Retinal pigment epithelial cell (primary cell): ENCODE measurements at regions not wholly inside any gene's neighbourhood (a gene's known extent, or its start where the extent isn't known, plus 50 kb on each side); places are given as distances from the start of the nearest gene placed in this dataset.

Experiments used
- DNase-seq: peaks from one replicate; pipeline ENCODE4 v3.0.0-alpha.2; 2010; ENCODE audit warnings: low read depth
- H3K4me3 ChIP-seq: 2 replicates; pipeline ENCODE4 v1.5.1; 2011; ENCODE audit warnings: mild to moderate bottlenecking, low read length, control low read depth, moderate library complexity
- TF ChIP-seq, protein P1 (sequence below): conservative IDR thresholded peaks from 2 replicates; pipeline ENCODE4 v1.5.1; 2011; ENCODE audit warnings: low read depth, low read length, control low read depth, inconsistent platforms

- DNase-seq = no peak
- TF ChIP-seq, protein P1, sequence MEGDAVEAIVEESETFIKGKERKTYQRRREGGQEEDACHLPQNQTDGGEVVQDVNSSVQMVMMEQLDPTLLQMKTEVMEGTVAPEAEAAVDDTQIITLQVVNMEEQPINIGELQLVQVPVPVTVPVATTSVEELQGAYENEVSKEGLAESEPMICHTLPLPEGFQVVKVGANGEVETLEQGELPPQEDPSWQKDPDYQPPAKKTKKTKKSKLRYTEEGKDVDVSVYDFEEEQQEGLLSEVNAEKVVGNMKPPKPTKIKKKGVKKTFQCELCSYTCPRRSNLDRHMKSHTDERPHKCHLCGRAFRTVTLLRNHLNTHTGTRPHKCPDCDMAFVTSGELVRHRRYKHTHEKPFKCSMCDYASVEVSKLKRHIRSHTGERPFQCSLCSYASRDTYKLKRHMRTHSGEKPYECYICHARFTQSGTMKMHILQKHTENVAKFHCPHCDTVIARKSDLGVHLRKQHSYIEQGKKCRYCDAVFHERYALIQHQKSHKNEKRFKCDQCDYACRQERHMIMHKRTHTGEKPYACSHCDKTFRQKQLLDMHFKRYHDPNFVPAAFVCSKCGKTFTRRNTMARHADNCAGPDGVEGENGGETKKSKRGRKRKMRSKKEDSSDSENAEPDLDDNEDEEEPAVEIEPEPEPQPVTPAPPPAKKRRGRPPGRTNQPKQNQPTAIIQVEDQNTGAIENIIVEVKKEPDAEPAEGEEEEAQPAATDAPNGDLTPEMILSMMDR = peak; percentile 49
- no peak overlapping the region for H3K4me3 ChIP-seq
Observed at GRCh38 chr22:25382762-25383161, 163.3 kb downstream of the CRYBB2 start.

GRCh38 chr22:25383278-25383820 is 163.9 kb downstream of the CRYBB2 start:
- no peak overlapping the region for H3K4me3 ChIP-seq
- TF ChIP-seq, protein P1 = no peak
- DNase-seq = no peak

GRCh38 chr22:25383892-25384291 is 164.5 kb downstream of the CRYBB2 start:
- no peak overlapping the region for H3K4me3 ChIP-seq
- TF ChIP-seq, protein P1 = no peak
- no peak for DNase-seq

DNA sequence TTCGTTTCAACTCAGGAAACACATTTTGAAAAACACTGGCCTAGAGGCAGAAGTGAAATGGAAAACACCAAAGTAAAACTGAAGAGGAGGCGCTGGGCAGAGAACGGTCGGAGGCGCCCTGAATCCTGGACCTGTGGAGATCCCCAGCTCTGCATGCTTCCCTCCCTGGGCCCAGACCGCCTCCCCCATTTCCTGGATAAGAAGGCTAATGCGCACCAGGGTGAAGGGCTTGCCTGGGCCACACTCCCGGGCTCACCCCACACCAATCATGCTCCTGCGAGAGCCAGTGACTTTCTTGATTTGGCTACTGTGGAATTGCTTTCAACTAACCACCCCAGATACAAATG is 167.1 kb downstream of the CRYBB2 start:
- TF ChIP-seq, protein P1 = no peak
- DNase-seq = no peak
- H3K4me3 ChIP-seq = no peak overlapping the region

- TF ChIP-seq, protein P1 = no peak
- H3K4me3 ChIP-seq = no peak overlapping the region
- no peak for DNase-seq
Observed at GRCh38 chr22:25388415-25388814, 169.0 kb downstream of the CRYBB2 start.

DNA sequence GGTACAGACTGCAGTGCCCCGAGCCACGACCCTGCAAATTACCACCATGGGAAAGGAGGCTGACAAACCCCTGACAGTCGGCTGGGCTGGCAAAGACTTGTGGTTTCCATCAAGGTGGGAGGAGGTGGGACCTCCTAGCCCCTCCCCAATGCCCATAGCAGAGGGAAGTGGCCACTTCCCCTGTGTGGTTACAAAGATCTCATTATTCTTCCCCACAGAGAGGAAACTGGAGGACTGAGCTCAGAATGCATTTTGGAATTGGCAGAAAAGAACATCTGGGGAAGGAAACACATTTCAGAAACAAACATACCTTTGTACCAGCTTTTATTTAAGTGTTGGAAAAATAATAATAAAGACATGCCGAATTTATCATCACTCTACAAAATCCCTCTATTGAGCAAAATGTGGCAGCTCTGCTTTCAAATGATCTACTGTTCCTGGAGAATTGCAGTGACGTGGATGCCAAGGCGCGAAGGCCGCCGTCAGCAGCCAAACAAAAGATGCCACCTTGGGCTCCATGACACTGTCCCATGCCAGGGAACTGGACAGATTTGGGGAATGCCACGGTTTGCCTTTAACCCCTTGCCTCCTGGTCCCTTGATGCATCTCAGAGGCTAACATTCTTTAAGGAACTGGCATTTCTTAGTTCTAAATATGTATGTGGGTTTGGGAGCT is 169.6 kb downstream of the CRYBB2 start:
- no peak overlapping the region for H3K4me3 ChIP-seq
- no peak for DNase-seq

DNA sequence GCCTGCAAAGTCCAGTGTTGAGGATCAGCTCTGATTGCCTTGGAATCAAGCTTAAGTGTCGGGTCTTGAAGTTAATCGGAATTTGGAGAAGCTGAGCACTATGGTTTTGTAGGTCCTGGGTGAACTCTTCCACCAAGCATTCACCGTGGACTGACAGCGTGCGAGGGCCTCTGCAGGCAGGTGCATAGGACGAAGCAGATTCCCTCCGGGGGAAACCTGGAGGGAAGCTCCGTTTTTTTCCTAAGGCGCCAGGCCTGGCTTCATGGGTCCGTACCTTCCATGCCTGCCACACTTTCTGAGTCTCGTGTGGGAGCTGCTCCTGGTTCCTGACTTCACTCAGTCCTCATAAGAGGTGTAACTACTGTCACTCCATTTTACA is 170.1 kb downstream of the CRYBB2 start:
- TF ChIP-seq, protein P1 = no peak
- no peak for DNase-seq
- no peak overlapping the region for H3K4me3 ChIP-seq

More for the DNA sequence above, 169.6 kb downstream of the CRYBB2 start:
- TF ChIP-seq, protein P1 = no peak
